ENCODE measurements at regions not wholly inside any gene's neighbourhood (a gene's known extent, or its start where the extent isn't known, plus 50 kb on each side); places are given as distances from the start of the nearest gene placed in this dataset.

GRCh38 chr1:14403961-14404645 lies 194.4 kb upstream of the KAZN start:
- no peak for TF ChIP-seq CTCF (conservative IDR thresholded peaks at IDR 0.05)
- TF ChIP-seq ZFX (IDR thresholded peaks at IDR 0.05): no peak

All from C4-2B (cell line).